Stimulated activated CD4-positive, alpha-beta T cell treated with anti-CD3 and anti-CD28 coated beads, Interleukin-4, amount 100 ng/mL, for 4 hours (primary cell): ENCODE measurements at regions not wholly inside any gene's neighbourhood (a gene's known extent, or its start where the extent isn't known, plus 50 kb on each side); places are given as distances from the start of the nearest gene placed in this dataset.

Experiments used
- DNase-seq, 2 experiments: peaks; one replicate each; pipeline ENCODE4 v3.0.0-alpha.2; 2020

DNA sequence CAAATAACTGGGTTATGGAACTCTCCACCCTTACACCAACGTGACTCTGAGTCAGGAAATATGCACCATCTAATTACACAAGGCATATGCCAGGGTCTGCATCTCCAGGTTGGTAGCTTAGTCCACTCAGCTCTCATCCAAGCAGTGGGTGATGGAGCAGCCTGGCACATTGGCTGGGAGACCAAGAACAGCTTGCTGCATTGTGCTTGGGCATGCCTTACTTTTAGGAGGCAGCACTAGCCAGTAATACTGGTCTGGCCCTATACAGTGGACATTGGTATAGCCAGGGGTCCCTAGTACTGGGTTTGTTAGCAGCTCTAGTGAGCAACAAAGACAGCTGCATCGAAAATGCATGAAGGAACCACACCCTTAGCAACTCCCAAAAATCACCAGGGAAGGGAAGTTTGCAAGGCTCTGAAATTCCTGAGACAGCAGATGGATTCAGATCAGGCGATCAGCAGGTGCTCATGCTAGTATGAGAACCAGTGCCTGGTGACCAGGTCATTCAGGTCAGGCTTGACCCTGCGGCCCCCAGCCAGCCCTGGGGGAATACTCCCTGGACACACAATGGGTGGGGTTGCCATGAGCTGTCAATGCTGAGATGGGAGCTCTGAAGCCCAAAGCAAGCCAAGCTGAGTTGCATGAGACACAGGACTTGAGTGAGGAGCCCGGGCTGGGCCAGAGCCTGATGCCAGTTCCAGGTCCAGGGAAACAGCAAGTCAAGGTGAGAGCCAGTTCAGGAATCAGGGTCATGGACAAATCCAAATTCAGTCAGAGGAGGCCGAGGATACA, 217.9 kb upstream of the ZMIZ1 start:
- no peak for DNase-seq

DNA sequence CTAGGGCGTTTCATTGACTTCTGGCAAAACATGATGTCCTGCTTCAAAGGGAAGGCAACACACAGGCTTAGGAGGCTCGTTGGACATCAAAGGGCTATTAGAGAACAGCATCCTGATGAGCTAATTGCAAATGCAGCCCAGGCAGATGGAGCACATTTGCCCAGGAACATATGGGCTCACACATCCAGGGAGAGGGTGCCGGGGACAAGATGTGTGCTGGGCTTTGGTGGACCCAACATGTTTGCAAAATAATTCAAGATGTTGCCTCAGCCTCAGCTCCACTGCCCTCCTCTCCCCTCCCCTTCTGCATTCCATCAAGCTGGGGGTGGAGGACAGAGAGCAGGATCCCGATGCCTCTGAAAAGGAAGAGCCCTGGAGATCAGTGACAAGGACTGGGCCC, 217.1 kb upstream of the ZMIZ1 start:
- no peak for DNase-seq

DNA sequence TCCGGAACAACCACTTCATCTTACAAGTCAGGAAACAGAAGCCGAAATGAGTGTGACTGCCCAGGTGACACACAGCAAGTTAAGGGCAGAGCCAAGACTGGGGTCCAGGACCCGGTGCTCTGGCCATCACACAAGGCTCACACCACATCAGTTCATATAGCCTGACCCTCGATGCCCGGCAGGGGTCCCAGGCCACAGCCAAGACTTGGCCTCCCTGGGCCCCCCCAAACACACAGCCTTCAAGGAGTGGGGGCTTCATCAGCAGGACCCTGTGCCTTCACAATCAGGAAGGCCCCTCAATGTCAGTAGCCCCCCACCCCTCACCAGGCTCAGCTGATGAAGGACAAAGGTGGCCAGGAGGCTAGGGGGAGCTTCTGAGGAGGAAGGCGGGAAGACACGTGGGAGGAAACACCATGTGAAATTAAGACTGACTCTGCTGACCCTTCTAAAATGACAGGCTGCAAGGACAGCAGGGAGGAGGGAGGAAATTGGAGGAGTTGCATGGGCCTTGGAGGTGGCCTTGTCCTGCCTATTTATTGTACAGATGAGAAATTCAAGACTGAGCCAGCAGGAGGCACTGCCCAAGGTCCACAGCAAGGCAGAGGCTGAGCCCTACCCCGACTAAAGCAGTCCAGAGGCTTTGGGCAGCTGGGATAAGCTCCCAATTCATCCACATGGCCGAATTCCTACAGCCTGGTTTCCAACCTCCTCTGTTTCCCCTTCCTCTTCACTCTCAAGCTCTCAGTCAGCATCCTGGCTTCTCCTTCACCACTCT, 216.1 kb upstream of the ZMIZ1 start:
- no peak for DNase-seq

DNA sequence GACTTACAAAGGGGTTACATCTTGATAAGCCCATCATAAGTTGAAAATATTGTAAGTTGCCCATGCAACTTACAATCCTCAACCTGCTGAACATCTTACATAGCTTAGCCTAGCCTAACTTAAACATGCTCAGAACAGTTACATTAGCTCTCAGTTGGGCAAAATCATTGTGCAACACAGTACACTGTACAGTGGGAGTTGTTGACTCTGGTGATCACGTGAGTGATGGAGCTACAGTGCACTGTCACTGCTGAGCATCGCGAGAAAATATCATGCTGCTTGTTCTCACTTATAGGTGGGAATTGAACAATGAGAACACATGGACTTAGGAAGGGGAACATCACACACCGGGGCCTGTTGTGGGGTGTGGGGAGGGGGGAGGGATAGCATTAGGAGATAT, 214.9 kb upstream of the ZMIZ1 start:
- DNase-seq: no peak

DNA sequence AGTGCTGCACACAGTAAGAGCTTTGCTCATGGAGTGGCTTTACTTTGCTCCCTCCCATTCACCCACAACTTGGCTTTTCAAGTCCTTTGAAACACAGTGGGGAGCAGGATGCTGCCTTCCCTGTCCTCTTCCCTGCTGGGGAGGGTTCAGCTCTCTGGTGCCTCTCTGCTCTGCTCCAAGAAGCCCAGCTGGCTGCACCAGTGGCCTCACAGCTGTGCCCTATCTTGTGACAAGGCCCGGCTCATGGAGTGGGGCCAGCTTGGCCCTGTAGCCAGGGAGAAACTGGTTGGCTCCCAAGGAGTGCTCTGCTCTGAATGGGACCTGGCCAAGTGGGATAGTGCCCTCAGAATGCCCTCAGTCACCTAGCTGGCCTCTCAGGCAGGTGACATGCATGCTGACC, 212.3 kb upstream of the ZMIZ1 start:
- DNase-seq: no peak

DNA sequence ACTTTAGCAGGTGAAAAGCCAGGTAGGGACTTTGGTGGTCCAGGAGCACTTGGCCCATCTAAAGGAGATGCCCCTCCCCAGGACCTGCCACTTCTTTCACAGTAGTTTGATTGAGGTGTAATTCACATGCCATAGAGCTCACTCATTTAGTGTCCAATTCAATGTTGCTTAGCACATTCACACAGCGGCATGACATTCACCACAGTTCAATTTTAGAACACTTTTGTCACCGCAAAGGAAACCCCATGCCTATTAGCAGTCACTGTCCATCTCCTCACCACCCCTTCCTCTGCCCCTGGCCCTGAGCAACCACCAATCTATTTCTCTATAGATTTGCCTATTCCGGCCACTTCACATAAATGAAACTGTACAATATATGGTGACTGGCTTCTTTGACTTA, 211.6 kb upstream of the ZMIZ1 start:
- DNase-seq: no peak

DNA sequence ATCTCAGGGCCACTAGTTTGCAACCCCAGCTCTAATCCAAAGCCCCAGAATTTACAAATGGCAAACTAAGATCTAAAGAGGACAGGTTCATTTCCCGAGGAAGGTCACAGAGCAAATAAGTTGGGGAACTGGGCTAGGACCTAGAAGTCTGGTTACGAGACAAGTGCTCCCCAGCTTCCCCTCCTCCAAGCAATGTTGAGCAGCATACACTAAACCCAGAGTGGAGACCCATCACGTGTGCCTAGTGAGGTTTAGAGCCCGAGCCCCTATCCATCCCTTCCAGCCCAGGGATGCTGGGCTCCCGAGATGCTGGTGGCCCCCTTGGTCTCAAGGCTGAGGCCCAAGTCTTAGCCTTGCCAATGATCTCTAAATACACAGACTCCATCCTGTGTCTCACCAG, 209.5 kb upstream of the ZMIZ1 start:
- no peak for DNase-seq

DNA sequence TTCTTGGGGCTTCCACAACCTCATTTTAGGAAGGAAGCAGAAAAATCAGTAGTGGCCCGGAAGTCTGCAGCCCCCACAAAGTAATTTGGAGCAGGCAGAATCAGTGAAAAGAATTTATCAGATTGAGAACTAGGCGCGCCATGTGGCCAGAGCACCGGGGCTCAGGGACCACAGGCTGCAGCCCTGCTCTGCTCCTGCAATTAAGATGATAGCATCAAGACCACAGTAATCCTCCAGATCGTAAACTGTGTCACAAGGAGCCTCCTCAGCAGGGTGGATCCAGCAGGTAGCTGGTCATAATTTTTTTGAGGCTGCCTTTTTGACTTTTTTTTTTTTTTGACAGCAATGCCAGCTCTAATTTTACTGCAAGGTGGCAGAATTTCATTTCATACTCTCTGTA, 209.0 kb upstream of the ZMIZ1 start:
- no peak for DNase-seq

DNA sequence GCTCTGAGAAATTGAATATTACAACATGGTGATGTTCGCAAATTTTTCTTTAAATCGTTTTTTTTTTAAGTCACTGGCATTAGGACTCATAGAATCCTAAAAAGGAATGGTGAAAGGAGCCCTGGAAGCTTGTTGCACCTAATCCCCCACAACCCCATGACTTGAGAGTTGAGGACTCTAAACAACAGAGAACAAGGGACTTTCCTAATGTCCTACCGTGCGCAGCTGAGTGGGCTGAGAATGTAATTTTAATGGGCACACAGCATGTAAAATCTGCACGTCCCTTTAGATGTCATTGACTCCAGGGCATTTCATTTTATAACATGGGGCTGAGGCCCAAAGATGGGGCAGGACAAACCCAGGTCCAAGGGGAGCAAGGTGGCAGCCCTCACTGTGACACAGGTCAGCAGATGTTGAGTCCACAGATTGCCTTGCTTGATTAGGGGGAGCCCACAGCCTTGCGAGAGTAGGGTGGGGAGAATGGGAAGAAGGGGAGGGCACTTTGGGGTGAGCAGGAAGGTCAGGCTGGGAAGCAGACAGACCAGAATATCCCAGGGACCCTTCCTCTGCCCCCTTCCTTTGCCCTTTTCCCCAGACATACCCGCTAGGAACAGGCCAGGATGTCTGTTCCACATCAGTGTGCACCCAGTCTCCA, 208.4 kb upstream of the ZMIZ1 start:
- DNase-seq: no peak

DNA sequence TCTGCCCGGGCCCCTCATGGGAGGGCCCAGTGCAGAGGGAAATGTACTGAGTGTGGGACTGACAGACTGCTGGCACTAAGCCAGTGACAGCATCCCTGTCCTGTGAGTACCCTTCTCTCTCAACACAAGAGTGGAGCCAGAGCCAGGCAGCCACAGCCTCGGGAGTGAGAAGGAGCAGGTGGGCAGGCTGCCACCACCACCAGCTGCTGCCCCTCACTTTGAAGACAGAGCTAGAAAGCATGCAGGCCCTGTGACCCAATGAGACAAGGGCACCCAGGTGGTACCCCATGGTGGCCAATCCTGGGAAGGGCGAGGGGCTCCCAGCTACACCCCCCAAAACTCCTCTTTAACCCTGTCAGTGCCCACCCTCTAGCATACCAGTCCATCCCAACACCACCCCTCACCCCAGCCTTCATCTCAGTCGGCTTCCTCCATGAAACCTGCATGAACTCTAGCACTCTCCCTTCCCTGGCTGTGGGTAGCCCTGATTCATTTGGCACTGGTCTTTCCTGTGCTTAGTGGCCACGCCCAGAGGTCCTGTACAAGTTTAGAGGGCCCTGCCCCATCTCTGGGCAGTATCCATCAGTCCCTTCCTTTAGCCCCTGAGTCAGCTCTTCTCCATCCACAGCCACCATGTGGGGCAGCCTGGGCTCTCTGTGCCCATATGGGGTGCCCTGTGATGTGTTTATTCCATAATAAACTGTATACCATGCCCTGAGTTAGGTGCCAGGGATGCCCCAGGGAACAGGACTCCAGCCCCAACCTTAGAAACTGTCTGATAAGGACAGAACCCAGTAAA, 207.0 kb upstream of the ZMIZ1 start:
- DNase-seq: no peak

DNA sequence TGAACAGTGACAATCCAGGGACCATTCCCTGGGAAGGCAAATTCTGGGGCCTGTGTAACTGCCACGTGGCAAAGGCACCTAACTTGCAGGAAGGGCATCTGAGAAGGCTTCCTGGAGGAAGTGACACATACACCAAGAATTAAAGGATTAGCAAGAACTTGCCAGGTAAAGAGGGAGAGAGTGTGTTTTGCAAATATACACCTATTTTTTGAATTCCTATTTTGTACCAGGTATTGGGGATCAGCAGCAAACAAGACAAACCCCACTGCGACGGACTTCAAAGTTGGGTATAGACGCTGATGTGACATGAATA, 206.5 kb upstream of the ZMIZ1 start:
- no peak for DNase-seq

DNA sequence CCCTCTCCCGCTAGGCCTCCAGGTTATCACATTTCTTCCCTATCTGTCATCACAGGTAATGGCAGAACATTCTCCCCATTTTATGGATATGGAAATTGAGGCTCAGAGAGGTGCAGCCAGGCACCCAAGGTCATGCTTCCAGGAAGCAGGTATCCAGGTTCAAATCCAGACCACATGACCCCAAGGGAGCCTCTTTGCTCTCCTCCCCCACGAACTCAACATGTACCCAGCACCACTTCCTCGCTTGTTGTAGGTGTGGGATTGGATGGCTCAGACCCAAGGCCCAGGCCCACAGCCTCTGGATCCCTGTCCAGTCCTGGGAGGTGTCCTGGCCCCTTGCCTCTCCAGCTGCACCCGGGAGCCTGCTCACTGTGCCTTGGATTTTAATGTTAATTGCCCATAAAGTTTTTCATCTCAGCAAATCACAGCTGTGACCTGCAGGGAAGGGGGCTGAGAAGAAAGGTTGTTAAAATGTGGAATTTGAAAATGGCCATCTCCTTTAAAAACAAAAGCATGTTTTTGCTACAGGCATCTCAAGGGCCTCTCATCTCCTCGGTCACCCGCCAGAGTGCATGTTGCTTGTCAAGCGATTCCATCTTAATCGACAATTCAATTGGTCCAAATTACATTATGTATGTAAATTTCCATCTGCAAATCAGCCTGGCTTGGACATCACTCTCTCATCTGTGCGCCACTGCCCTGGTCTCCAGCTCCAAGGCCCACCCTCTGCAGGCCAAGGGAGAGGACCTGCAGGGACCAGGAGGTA, 205.4 kb upstream of the ZMIZ1 start:
- no peak for DNase-seq

DNA sequence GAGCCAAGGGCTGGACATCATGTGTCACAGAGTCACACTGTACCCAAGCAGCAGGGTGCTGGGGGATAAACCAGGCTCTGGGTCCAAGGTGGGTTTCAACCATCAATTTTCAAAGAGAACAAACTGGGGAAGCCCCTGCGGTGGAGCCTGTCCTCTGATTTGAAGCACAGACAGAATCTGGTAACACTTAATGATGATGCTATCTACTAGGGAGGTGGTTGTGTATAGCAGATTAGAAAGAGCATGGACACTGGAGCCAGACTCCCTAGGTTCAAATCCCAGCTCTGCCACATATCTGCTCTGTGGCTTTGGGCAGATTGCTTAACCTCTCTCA, 204.9 kb upstream of the ZMIZ1 start:
- no peak for DNase-seq

DNA sequence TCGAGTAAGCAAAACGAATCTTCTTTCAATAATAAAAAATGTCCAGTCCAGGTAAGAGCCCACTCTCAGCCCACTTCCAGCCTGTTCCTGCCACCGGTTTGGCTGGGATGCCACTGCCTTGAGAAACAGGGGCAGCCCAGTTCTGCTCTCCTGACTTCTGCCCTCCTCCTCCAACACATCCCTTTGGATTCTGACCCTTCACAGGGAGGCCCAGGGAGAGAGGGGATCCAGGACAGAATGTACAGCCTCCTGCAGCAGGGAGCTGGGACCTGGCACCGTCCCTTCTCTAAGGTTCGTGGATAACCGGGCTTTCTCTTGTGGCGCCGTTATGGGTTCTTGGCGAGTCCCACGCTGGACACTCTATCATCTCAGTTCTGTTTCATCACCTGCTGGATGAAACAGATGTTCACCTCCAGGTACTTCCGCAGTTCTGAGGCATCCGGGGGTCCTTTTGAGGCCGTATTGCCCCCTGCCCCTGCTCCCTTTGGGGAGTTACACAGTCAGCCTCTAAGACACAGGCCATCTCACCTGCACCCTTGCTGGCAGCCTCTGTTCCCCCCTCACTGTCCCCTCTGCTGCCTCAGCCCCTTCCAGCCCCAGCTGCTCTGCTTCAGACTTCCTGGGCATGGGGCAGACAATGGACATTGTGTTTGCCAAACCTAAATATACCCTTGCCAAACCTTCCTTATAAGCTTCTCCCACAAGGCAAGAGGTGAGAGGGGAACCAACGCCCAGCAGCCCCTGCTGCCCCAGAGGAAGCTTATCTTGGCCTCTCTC, 203.8 kb upstream of the ZMIZ1 start:
- no peak for DNase-seq

DNA sequence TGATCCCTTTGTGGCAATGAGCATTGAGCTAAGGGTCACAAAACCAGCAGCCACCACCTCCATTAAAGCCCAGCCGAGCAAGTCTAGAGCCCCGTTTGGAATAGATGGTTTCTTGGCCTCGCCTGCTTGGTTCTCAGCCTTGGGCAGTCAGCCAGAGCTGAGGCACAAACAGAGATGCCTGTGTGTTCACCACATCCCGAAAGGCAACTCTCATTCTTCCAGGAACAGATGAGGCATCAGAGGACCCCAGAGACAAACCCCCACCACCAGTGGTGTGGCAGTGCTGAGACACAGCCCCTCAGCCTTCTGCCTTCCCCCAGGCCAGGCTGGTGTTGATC, 203.3 kb upstream of the ZMIZ1 start:
- DNase-seq: no peak

DNA sequence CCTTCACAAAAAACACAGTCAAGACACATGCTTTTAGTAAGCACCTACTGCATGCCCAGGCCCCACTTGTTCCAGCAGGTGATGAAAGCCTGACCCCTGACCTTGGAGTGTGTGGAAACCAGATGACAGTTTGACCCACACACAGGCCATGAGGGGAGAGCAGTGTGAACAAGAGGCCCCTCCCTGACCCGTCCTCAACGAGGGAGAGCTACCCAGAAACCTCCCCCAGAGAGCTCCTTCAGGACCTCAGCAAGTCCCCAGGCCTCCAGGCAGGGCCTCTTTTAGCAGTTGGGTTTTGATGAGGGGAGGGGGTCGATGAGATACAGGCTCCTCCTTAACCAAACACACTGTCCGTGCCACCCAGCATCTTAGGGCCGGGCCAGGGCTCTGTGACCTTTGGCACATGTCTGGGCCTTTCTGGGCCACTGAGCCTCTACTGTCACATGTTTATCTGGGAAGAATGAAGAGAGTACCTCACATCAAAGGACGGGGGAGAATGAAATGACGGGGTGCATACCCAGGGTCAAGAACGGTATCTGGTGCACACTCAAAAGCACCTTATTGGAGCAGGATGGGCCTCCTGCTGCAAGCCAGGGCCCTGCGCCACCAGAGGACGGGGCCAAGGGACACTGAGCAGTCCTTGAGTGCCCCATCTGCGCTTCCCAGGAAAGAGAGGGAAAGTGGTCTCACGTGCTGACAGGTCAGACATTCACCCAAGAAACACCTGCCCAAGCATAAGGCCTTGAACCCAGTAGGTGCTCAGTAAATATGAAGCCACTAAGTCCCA, 202.6 kb upstream of the ZMIZ1 start:
- DNase-seq: no peak

DNA sequence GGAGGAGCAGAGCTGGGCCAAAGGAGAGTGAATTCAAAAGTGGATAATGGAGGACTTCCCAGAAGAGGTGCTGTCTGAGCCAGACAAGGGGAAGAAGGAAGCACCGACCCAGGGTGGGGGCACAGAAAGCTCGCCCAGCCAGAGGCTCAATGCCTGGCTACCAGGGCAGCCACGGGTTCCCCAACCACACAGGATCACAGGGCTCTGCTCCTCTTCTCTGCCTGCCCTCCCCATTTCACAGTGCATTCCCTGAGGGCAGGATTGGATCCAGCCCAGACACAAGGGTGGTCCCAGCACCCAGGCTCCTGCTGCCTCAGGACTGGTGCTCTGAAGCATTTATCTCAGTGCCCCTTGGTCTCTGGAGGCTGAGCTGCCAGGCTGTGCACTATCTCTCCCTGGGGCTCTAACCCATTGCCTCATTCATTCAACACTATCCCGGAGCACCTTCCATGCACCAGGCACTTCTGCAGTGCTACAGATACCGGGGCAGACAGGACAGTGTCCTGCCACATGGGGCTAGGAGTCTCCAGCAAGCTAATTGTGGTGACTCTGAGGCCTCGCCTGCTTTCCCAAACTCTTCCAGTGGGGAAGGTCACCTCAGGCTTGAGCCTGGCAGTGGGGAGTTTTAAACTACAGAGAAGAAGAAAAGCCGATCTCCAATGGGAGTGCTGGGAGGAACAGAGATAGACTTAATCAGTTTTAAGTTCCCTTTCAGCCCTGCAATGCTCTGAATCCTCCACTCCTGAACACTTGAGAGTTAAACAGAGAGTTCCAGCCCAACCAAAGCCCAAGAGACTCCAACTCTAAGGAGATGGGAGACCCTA, 201.8 kb upstream of the ZMIZ1 start:
- DNase-seq: no peak

DNA sequence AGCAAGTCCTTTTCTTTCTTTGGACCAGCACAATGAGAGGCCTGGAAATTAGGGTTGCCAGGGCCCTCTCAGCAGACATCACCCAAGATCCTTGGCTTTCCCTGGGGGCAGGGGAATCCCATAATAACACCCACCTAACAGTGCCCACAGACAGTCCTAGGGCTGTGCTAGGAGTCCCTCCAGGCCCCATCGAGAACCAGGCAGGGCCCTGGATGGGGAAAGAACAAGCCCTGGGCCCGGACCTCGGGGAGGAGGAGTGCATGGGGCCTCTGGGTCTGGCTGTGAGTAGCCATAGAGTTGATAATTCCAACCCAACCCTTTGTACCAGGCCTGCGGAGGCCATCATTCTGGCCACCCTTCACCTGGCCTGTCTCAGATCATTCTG, 201.2 kb upstream of the ZMIZ1 start:
- DNase-seq: no peak

DNA sequence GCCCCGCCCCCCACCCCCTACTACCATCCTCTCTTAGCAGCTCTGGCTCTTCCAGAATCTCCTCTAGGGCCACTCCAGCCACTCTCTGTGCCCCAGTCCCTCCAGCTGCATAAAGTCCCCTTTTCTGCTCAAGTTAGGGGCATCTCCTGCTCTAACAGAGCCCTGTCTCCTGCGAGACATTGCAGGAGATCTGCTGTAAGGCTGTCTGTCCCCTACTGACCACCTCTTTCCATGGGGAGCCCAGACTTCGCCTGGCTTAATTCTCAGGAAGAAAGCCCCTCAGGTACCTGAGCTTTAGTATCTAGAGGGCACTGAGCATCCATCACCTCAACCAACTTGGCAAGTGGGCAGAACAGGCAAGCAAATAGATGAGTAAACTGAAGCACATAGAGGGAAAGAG, 200.7 kb upstream of the ZMIZ1 start:
- no peak for DNase-seq

DNA sequence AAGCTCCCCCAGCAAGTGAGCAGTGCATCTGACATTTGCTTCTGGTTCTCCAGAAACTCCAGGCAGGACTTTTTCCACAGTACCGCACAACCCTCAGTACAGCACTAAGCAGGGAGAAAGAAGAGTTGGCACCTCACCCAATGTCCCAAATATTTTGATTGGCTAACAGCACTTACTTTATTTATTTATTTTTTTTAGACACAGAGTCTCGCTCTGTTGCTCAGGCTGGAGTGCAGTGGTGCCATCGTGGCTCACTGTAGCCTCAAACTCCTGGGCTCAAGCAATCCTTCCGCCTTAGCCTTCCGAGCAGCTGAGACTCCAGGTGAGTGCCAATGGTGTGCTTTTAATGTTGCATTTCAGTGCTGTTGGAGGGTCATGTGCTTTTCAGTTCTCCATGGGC, 200.3 kb upstream of the ZMIZ1 start:
- no peak for DNase-seq
